ENCODE measurements at regions not wholly inside any gene's neighbourhood (a gene's known extent, or its start where the extent isn't known, plus 50 kb on each side); places are given as distances from the start of the nearest gene placed in this dataset.
A peak's percentile ranks its signal among the peaks of the same experiment; 100 is the strongest.
"Not testable (repeated sequence)": the region's sequence is repeated elsewhere in the genome, so short reads cannot be mapped to it uniquely, and the experiment has no call there.

GRCh38 chr6:55064711-55065420, 109.4 kb upstream of the HCRTR2 start:
- no peak for DNase-seq

- DNase-seq: peak; percentile 1 to 29
Observed at GRCh38 chr6:55069132-55069781, 105.1 kb upstream of the HCRTR2 start.

- DNase-seq: no peak
Observed at GRCh38 chr6:55082021-55082420, 92.3 kb upstream of the HCRTR2 start.

GRCh38 chr6:55088011-55088410, 86.3 kb upstream of the HCRTR2 start:
- DNase-seq: not testable (repeated sequence)

GRCh38 chr6:55088902-55089301, 85.4 kb upstream of the HCRTR2 start:
- no peak for DNase-seq

GRCh38 chr6:55089325-55089724, 85.0 kb upstream of the HCRTR2 start:
- no peak for DNase-seq

- no peak for DNase-seq
Observed at GRCh38 chr6:55100686-55101085, 73.6 kb upstream of the HCRTR2 start.

- no peak for DNase-seq
Observed at GRCh38 chr6:55101157-55101556, 73.2 kb upstream of the HCRTR2 start.

- no peak for DNase-seq
Observed at GRCh38 chr6:55108134-55109130, 65.9 kb upstream of the HCRTR2 start.

- no peak for DNase-seq
Observed at GRCh38 chr6:55117267-55117666, 57.0 kb upstream of the HCRTR2 start.

GRCh38 chr6:55124241-55124640, 50.1 kb upstream of the HCRTR2 start:
- DNase-seq: not testable (repeated sequence)
